HFFc6 (cell line): ENCODE measurements at regions not wholly inside any gene's neighbourhood (a gene's known extent, or its start where the extent isn't known, plus 50 kb on each side); places are given as distances from the start of the nearest gene placed in this dataset.

Experiments
- DNase-seq: peaks from one replicate; pipeline ENCODE4 v3.0.0-alpha.2; 2018
- H3K27ac Mint-ChIP-seq: 2 replicates; pipeline ENCODE4 v1.8.0; 2020; ENCODE audit warnings: mild to moderate bottlenecking, mixed read lengths
- H3K27me3 Mint-ChIP-seq: 2 replicates; pipeline ENCODE4 v1.8.0; 2021; ENCODE audit warnings: mild to moderate bottlenecking, moderate library complexity, mixed read lengths; ENCODE audit not compliant: insufficient read depth
- H3K36me3 Mint-ChIP-seq: 2 replicates; pipeline ENCODE4 v1.8.0; 2021; ENCODE audit warnings: low read depth, mixed read lengths
- H3K4me1 Mint-ChIP-seq: 2 replicates; pipeline ENCODE4 v1.8.0; 2020; ENCODE audit warnings: low read depth, mixed read lengths
- H3K4me3 Mint-ChIP-seq: 2 replicates; pipeline ENCODE4 v1.8.0; 2020; ENCODE audit warnings: mild to moderate bottlenecking, moderate library complexity, mixed read lengths
- H3K9me3 Mint-ChIP-seq: 2 replicates; pipeline ENCODE4 v1.8.0; 2020; ENCODE audit warnings: mild to moderate bottlenecking, mixed read lengths
- TF ChIP-seq, protein P1 (sequence below): fragments of 200-600 bp; sonication (generic); IDR thresholded peaks from 2 replicates; pipeline ENCODE4 v1.5.0; 2021; ENCODE audit warnings: antibody characterized with exemption, mild to moderate bottlenecking

- no peak for DNase-seq
- TF ChIP-seq, protein P1, sequence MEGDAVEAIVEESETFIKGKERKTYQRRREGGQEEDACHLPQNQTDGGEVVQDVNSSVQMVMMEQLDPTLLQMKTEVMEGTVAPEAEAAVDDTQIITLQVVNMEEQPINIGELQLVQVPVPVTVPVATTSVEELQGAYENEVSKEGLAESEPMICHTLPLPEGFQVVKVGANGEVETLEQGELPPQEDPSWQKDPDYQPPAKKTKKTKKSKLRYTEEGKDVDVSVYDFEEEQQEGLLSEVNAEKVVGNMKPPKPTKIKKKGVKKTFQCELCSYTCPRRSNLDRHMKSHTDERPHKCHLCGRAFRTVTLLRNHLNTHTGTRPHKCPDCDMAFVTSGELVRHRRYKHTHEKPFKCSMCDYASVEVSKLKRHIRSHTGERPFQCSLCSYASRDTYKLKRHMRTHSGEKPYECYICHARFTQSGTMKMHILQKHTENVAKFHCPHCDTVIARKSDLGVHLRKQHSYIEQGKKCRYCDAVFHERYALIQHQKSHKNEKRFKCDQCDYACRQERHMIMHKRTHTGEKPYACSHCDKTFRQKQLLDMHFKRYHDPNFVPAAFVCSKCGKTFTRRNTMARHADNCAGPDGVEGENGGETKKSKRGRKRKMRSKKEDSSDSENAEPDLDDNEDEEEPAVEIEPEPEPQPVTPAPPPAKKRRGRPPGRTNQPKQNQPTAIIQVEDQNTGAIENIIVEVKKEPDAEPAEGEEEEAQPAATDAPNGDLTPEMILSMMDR: no peak
These were observed 530.5 kb downstream of the NTRK2 start for GRCh38 chr9:85199866-85200495.

DNA sequence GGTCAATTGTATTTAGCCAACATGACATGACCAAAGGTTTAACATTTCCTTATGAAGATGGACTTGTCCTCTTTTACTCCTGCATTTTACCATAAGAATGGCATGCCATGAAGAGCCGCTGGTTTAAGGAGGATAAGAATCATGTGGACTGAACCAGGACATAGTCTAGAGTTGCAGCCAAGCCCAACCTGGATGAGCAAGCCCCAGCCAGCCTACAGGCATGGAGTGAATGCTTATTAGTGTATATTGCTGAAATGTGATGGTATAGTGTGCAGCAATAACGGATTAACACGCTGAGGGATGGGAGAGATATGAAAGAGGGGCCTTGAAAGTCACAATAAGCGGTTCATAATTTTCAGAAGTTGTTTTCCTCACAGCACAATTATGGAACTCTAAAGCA is 523.2 kb downstream of the NTRK2 start:
- H3K4me1 Mint-ChIP-seq: no peaks in the 10 kb centered on the region
- TF ChIP-seq, protein P1: no peak
- no peak overlapping the region for H3K4me3 Mint-ChIP-seq
- no peaks in the 10 kb centered on the region for H3K36me3 Mint-ChIP-seq
- no peak for DNase-seq
- peaks cover 46% of the 10 kb centered on the region for H3K9me3 Mint-ChIP-seq
- H3K27me3 Mint-ChIP-seq: no peaks in the 10 kb centered on the region
- H3K27ac Mint-ChIP-seq: no peak overlapping the region

More at GRCh38 chr9:85199866-85200495, 530.5 kb downstream of the NTRK2 start:
- H3K4me1 Mint-ChIP-seq: no peaks in the 10 kb centered on the region
- no peaks in the 10 kb centered on the region for H3K36me3 Mint-ChIP-seq
- no peaks in the 10 kb centered on the region for H3K27me3 Mint-ChIP-seq
- H3K27ac Mint-ChIP-seq: no peak overlapping the region
- H3K9me3 Mint-ChIP-seq: peaks cover 14% of the 10 kb centered on the region
- no peak overlapping the region for H3K4me3 Mint-ChIP-seq

DNA sequence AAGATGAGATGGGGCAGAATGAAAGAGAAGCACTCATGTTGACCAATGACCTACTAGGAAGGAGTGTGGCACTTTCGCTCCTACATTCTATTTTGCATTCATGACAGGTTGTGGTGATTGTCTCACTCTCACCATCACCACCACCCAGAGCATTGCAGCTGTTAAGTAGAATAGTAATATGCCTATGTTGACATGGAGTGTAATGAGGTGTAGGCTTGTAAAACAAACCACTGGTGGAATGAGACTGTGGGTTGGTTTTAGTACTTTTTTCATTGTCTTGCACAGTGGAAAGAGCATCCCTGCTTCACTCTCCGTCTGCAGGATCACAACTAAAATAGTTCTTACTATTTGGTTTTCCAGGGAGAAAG is 516.7 kb downstream of the NTRK2 start:
- Mint-ChIP-seq H3K27ac (no peak overlapping the region), H3K4me1 (no peaks in the 10 kb centered on the region), H3K27me3 (peaks cover 2% of the 10 kb centered on the region; the same call in 1 of the 2 replicates), H3K4me3 (no peak overlapping the region), H3K36me3 (peaks cover 4% of the 10 kb centered on the region; the same call in 1 of the 2 replicates), H3K9me3 (peaks cover 46% of the 10 kb centered on the region)
- TF ChIP-seq, protein P1: no peak
- no peak for DNase-seq

- no peak overlapping the region for H3K27ac Mint-ChIP-seq
- H3K27me3 Mint-ChIP-seq: peaks cover 2% of the 10 kb centered on the region; the same call in 1 of the 2 replicates
These were observed 516.1 kb downstream of the NTRK2 start for GRCh38 chr9:85185486-85186217.

GRCh38 chr9:85182383-85182782 is 512.9 kb downstream of the NTRK2 start:
- no peak for DNase-seq
- H3K27ac Mint-ChIP-seq: no peak overlapping the region
- H3K4me1 Mint-ChIP-seq: no peaks in the 10 kb centered on the region
- peaks cover 2% of the 10 kb centered on the region; the same call in 1 of the 2 replicates for H3K27me3 Mint-ChIP-seq
- peaks cover 19% of the 10 kb centered on the region for H3K9me3 Mint-ChIP-seq
- TF ChIP-seq, protein P1: no peak
- peaks cover 5% of the 10 kb centered on the region; the same call in 1 of the 2 replicates for H3K36me3 Mint-ChIP-seq
- no peak overlapping the region for H3K4me3 Mint-ChIP-seq

More at GRCh38 chr9:85185486-85186217, 516.1 kb downstream of the NTRK2 start:
- no peak overlapping the region for H3K4me3 Mint-ChIP-seq
- H3K9me3 Mint-ChIP-seq: peaks cover 45% of the 10 kb centered on the region
- H3K4me1 Mint-ChIP-seq: no peaks in the 10 kb centered on the region
- TF ChIP-seq, protein P1: no peak
- peaks cover 5% of the 10 kb centered on the region; the same call in 1 of the 2 replicates for H3K36me3 Mint-ChIP-seq
- DNase-seq: no peak
